ENCODE measurements at regions not wholly inside any gene's neighbourhood (a gene's known extent, or its start where the extent isn't known, plus 50 kb on each side); places are given as distances from the start of the nearest gene placed in this dataset.
"Not testable (repeated sequence)": the region's sequence is repeated elsewhere in the genome, so short reads cannot be mapped to it uniquely, and the experiment has no call there.

DNA sequence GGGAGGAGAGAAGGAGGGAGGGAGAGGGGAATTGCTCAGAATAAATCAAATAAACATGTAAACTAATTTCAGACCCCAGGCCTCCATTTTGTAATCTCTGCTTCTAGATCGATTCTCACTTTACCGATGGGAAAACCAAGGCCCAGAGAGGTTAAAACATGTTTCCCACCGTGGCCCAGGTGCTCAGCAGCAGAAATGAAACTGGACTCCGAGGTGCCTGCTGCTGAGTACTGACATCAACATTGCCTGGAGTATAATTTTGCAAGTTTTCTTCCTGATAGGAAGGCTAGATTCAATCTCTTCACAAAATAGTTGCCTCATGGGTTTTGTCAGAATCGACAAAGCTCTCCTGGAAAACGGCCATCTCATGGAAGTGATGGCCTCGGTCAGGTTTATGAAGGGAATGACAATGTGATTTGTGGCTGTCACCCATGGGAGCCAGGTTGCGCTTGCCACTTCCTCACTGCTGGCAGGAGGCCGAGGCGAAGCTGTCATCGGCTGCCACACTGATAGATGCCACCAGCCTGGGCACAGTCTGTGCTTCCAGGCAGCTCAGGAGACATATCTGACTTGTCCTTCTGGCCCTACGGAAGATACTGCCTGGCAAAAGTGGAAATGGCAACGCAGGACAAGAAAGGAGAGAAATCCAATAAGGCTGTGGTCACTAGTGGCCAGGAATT lies 133.1 kb upstream of the LRRN1 start:
- ATAC-seq (replicated peaks) (no peak), DNase-seq (no peak)
- H3K9me3 Mint-ChIP-seq: peaks cover 14 to 20% of the 10 kb centered on the region in 2 donors
- H3K4me3 Mint-ChIP-seq: no peak overlapping the region
- H3K4me1 Mint-ChIP-seq (ENCODE audit: low read depth in 2 of 2): peaks cover 0 to 3% of the 10 kb centered on the region in 2 donors
- H3K27ac Mint-ChIP-seq: no peak overlapping the region
- H3K36me3 Mint-ChIP-seq (ENCODE audit: insufficient read depth): no peaks in the 10 kb centered on the region
- H3K27me3 Mint-ChIP-seq: no peaks in the 10 kb centered on the region

- DNase-seq (no peak), ATAC-seq (replicated peaks) (no peak)
- H3K4me1 Mint-ChIP-seq (ENCODE audit: low read depth in 2 of 2): peaks cover 0 to 3% of the 10 kb centered on the region in 2 donors
- H3K4me3 Mint-ChIP-seq: no peak overlapping the region
- H3K36me3 Mint-ChIP-seq (ENCODE audit: insufficient read depth): no peaks in the 10 kb centered on the region
- peaks cover 14 to 20% of the 10 kb centered on the region in 2 donors for H3K9me3 Mint-ChIP-seq
- H3K27ac Mint-ChIP-seq: no peak overlapping the region
- no peaks in the 10 kb centered on the region for H3K27me3 Mint-ChIP-seq
Measured at GRCh38 chr3:3665546-3665945, 133.7 kb upstream of the LRRN1 start.

DNA sequence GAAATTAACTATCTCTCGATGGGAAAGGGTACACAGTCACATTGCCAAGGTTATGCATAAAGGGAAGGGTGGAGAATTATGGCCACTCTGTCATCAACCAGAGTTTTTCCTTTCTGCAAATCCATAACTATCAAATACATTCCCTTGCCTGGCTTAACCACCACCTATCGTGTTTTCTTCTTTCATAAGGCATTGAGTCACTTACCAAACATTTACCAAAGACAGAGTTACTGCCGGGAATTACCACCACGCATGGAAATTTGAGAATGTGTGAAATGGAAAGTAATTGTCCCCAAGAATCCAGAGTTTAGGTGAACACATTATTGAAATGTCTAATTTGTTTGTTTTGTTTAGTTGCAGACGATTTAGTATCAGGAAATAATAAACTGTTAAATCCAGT lies 134.3 kb upstream of the LRRN1 start:
- ATAC-seq (replicated peaks): no peak
- Mint-ChIP-seq H3K27ac (no peak overlapping the region), H3K4me3 (no peak overlapping the region), H3K36me3 (ENCODE audit: insufficient read depth) (no peaks in the 10 kb centered on the region), H3K9me3 (peaks cover 14 to 20% of the 10 kb centered on the region in 2 donors), H3K4me1 (ENCODE audit: low read depth in 2 of 2) (peaks cover 0 to 3% of the 10 kb centered on the region in 2 donors), H3K27me3 (no peaks in the 10 kb centered on the region)
- DNase-seq: no peak

DNA sequence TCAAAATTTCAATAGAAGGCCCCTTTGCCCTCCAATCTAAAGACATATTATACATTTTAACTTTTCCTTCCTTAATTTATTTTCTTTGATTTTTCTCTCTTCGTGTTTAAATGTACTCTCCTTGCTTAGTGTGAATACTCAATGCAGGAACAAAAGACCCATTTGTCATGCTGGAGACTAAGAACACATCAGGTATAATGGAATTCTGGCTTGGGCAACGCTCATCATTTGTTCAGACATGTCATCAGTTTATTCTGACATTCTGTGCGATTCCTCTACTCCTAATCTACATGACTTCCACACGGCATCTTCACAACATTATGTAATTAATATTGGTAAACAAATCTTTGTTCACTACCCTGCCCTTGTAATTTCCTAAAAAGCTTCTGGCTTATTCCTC lies 136.6 kb upstream of the LRRN1 start:
- H3K4me3 Mint-ChIP-seq: no peak overlapping the region
- no peak for DNase-seq
- H3K9me3 Mint-ChIP-seq: peaks cover 6 to 17% of the 10 kb centered on the region in 2 donors
- no peak overlapping the region for H3K27ac Mint-ChIP-seq
- peaks cover 0 to 3% of the 10 kb centered on the region in 2 donors for H3K4me1 Mint-ChIP-seq (ENCODE audit: low read depth in 2 of 2)
- H3K36me3 Mint-ChIP-seq (ENCODE audit: insufficient read depth): no peaks in the 10 kb centered on the region
- no peak for ATAC-seq (replicated peaks)
- H3K27me3 Mint-ChIP-seq: no peaks in the 10 kb centered on the region

DNA sequence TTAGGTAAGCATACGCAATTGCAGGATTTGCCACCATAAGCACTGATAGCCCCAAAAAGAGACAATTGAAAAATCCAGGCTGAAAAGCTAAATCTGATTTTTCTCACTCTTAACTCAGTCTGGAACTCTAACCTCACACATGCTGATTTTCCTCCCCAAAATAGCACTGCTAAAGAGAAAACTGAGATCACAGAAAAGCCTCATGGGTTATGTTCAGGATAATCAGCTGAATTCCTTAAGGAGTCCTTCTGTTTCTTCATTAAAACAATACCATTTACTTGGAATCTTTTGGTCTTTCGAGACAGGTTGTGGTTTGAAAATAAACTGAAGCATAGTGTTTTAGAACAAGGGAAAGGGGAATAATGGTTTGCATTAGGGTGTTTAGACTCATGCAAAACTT lies 144.3 kb upstream of the LRRN1 start:
- no peak overlapping the region for H3K27ac Mint-ChIP-seq

GRCh38 chr3:3648988-3649679 lies 150.1 kb upstream of the LRRN1 start:
- Mint-ChIP-seq H3K4me3 (no peak overlapping the region), H3K27ac (no peak overlapping the region), H3K27me3 (no peaks in the 10 kb centered on the region), H3K4me1 (ENCODE audit: low read depth in 2 of 2) (no peaks in the 10 kb centered on the region), H3K9me3 (peaks cover 0 to 7% of the 10 kb centered on the region in 2 donors), H3K36me3 (ENCODE audit: insufficient read depth) (no peaks in the 10 kb centered on the region)
- DNase-seq (no peak), ATAC-seq (replicated peaks) (no peak)

More for the DNA sequence above, 144.3 kb upstream of the LRRN1 start:
- peaks cover 0 to 10% of the 10 kb centered on the region in 2 donors for H3K9me3 Mint-ChIP-seq
- DNase-seq (no peak), ATAC-seq (replicated peaks) (no peak)
- H3K36me3 Mint-ChIP-seq (ENCODE audit: insufficient read depth): no peaks in the 10 kb centered on the region
- H3K4me1 Mint-ChIP-seq (ENCODE audit: low read depth in 2 of 2): no peaks in the 10 kb centered on the region
- H3K4me3 Mint-ChIP-seq: no peak overlapping the region
- H3K27me3 Mint-ChIP-seq: no peaks in the 10 kb centered on the region

DNA sequence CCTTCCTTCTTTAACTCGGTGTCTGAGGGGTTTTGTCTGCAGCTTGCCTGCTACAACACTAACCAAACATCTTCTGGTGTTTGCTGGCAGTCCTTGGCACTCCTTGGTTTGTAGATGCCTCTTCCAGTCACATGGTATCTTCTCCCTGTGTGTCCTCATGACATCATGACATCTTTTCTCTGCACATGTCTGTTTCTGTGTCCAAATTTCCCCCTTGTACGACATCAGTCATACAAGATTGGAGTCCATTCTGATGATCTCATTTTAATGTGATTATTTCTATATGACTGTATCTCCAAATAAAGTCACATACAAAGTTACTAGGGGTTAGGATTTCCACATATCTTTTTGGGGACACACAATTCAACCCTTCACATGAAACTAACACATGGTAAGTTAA lies 152.3 kb upstream of the LRRN1 start:
- Mint-ChIP-seq H3K27me3 (no peaks in the 10 kb centered on the region), H3K36me3 (ENCODE audit: insufficient read depth) (no peaks in the 10 kb centered on the region), H3K4me3 (no peak overlapping the region), H3K4me1 (ENCODE audit: low read depth in 2 of 2) (no peaks in the 10 kb centered on the region), H3K27ac (no peak overlapping the region), H3K9me3 (peaks cover 0 to 2% of the 10 kb centered on the region in 2 donors)
- DNase-seq: no peak
- ATAC-seq (replicated peaks): no peak

DNA sequence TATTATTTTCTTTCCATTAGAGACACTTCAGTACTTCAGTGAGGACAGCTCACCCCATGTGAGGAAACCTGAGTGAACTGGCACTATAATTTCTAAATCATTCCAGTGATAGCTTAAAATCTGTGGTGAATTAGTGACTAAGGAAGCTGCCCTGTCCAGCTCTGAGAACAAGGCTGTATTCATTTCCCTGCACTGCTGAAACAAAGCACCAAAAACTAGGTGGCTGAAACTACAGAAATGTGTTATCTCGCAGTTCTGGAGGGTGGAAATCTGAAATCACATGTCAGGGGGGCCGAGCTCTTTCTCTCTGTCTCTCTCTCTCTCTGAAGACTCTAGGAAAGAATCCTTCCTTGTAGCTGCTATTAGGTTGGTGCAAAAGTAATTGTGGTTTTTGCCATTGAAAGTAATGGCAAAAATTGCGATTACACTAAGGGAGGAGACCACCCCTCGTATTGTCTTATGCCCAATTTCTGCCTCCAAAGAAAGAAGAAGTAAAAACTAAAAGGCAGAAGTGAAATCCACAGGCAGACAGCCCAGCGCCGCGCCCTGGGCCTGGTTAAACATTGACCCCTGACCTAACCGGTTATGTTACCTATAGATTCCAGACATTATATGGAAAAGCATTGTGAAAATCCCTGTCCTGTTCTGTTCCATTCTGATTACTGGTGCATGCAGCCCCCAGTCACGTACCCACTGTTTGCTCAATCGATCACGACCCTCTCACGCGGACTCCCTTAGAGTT lies 153.0 kb upstream of the LRRN1 start:
- H3K27ac Mint-ChIP-seq: not testable (repeated sequence)

DNA sequence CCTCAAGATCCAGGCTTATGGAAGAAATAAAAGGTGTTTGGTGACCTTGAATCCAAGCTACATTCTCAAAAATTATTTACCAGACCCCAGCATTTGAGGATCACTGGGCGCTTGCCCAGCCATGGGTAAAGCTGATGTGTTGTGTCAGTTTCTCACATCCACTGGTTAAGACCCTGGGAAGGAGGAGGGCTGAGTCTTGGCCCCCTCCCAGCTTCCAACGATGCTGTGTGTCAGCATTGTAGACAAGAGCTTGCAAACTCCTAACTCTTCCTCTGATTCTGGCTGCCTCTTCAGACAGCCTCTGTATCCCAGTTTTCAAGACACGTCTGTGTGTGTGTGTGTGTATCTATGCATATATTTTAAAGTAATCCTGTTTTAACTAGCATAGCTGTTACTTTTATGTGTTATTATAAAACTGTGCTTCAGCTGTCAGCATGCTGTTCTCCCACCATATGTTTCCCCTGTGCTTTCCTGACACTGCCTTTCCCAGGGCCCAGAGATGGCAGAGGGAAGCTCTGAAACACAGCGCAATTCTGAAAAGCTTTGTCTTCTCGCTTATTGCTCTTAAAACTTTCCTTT lies 157.3 kb upstream of the LRRN1 start:
- Mint-ChIP-seq H3K4me1 (ENCODE audit: low read depth in 2 of 2) (no peaks in the 10 kb centered on the region), H3K4me3 (no peak overlapping the region), H3K9me3 (peaks cover 0 to 2% of the 10 kb centered on the region in 2 donors), H3K27ac (no peak overlapping the region), H3K36me3 (ENCODE audit: insufficient read depth) (no peaks in the 10 kb centered on the region), H3K27me3 (no peaks in the 10 kb centered on the region)
- DNase-seq (no peak), ATAC-seq (replicated peaks) (no peak)

More for the DNA sequence above, 153.0 kb upstream of the LRRN1 start:
- not testable (repeated sequence) for ATAC-seq (replicated peaks); H3K9me3 Mint-ChIP-seq; H3K4me3 Mint-ChIP-seq; H3K36me3 Mint-ChIP-seq (ENCODE audit: insufficient read depth); H3K4me1 Mint-ChIP-seq (ENCODE audit: low read depth in 2 of 2); H3K27me3 Mint-ChIP-seq; DNase-seq

DNA sequence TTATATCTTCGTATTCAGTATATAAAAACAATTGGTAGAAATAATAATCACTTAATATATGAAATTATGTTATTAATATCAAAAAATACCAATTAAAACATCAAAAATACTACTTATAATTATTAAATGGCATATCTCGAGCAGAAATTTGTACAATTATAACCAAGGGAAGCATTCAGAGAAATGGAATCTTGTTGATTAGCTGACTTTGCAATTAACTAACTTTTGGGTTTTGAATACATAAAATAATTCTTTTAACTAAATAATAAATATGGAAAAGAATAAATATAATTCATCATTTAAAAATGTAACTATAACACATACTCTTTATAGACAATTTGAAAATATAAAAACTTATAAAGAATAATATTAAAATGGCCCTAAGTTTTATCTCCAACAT lies 160.2 kb upstream of the LRRN1 start:
- Mint-ChIP-seq H3K27ac (no peak overlapping the region), H3K4me3 (no peak overlapping the region), H3K9me3 (peaks cover 6 to 13% of the 10 kb centered on the region in 2 donors), H3K27me3 (no peaks in the 10 kb centered on the region), H3K36me3 (ENCODE audit: insufficient read depth) (no peaks in the 10 kb centered on the region), H3K4me1 (ENCODE audit: low read depth in 2 of 2) (no peaks in the 10 kb centered on the region)
- DNase-seq (no peak), ATAC-seq (replicated peaks) (no peak)

- no peak for ATAC-seq (replicated peaks)
- peaks cover 6 to 15% of the 10 kb centered on the region in 2 donors for H3K9me3 Mint-ChIP-seq
- no peaks in the 10 kb centered on the region for H3K27me3 Mint-ChIP-seq
- no peaks in the 10 kb centered on the region for H3K4me1 Mint-ChIP-seq (ENCODE audit: low read depth in 2 of 2)
- no peaks in the 10 kb centered on the region for H3K36me3 Mint-ChIP-seq (ENCODE audit: insufficient read depth)
- H3K4me3 Mint-ChIP-seq: no peak overlapping the region
- DNase-seq: no peak
- H3K27ac Mint-ChIP-seq: no peak overlapping the region
Measured at GRCh38 chr3:3636815-3637214, 162.4 kb upstream of the LRRN1 start.

DNA sequence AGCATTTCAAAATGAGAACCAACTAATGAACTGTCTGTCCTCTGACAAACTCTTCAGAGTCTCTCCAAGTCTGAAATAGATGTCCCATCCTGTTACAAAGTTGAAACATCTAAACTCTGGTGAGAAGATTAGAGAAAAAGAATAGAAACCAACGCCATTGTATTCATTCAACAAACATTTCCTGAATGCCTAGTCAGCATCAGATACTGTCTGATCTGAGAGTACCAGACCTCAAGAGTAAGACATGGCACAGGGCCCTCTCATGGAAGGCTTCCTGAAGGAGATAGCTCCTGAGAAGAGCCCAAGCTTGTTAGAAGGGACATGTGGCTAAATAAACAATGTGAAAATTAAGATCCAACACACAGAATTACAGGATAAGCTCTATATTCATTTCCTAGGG lies 164.1 kb upstream of the LRRN1 start:
- Mint-ChIP-seq H3K36me3 (ENCODE audit: insufficient read depth) (no peaks in the 10 kb centered on the region), H3K27ac (no peak overlapping the region), H3K27me3 (no peaks in the 10 kb centered on the region), H3K4me1 (ENCODE audit: low read depth in 2 of 2) (no peaks in the 10 kb centered on the region), H3K9me3 (peaks cover 6 to 22% of the 10 kb centered on the region in 2 donors), H3K4me3 (no peak overlapping the region)
- DNase-seq: no peak
- ATAC-seq (replicated peaks): no peak

DNA sequence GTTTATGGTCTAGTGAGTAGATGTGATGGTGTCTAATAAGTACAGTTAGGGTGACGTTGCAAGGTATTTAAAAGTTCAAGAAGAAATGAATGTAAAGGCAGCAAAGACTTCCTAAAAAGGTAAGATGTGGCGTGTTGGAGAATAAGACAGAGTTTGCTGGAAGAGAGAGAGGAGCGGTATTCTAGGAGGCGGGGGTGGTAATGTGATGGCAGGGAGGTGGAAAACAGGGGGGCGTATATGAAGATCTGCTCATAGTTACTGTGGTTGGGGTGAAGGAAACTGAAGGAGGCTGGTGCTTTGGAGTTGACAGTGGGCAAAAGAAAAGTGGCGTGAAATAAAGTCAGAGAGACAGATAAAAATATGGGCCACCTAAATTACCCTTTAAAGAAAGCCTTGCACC lies 164.9 kb upstream of the LRRN1 start:
- Mint-ChIP-seq H3K4me3 (no peak overlapping the region), H3K4me1 (ENCODE audit: low read depth in 2 of 2) (no peaks in the 10 kb centered on the region), H3K27ac (no peak overlapping the region), H3K9me3 (peaks cover 6 to 22% of the 10 kb centered on the region in 2 donors), H3K36me3 (ENCODE audit: insufficient read depth) (no peaks in the 10 kb centered on the region), H3K27me3 (no peaks in the 10 kb centered on the region)
- no peak for ATAC-seq (replicated peaks)
- DNase-seq: no peak

Measured in effector memory CD8-positive, alpha-beta T cell (primary cell).